Tibial artery (tissue), 4 donors: ENCODE measurements at regions not wholly inside any gene's neighbourhood (a gene's known extent, or its start where the extent isn't known, plus 50 kb on each side); places are given as distances from the start of the nearest gene placed in this dataset.

Experiments
- DNase-seq, 2 donors: peaks; one replicate each; pipeline ENCODE4 v3.0.0-alpha.2; 2019
- H3K27ac ChIP-seq, 2 donors: fragments of 200-600 bp; sonication (generic) in 1 of 2; 1 replicate in 1 of 2; 2 replicates in 1 of 2; pipeline ENCODE4 v1.5.1; 2018 to 2019; ENCODE audit warnings: mild to moderate bottlenecking in 1 of 2
- H3K27me3 ChIP-seq, 2 donors: fragments of 200-600 bp; sonication (generic) in 1 of 2; one replicate each; pipeline versions ENCODE4 v1.5.1 to v1.6.0; 2016 to 2019
- H3K36me3 ChIP-seq, 3 donors: fragments of 200-600 bp; sonication (generic) in 2 of 3; one replicate each; pipeline ENCODE4 v1.5.1; 2016 to 2019; ENCODE audit warnings: mild to moderate bottlenecking in 2 of 3
- H3K4me1 ChIP-seq, 4 donors: fragments of 200-600 bp; sonication (generic) in 2 of 4; 1 replicate in 3 of 4; 2 replicates in 1 of 4; pipeline ENCODE4 v1.5.1; 2016 to 2019
- H3K4me3 ChIP-seq, 2 donors: fragments of 200-600 bp; sonication (generic) in 1 of 2; 1 replicate in 1 of 2; 2 replicates in 1 of 2; pipeline ENCODE4 v1.5.1; 2018 to 2019; ENCODE audit warnings: mild to moderate bottlenecking in 2 of 2
- H3K9me3 ChIP-seq, 3 donors: fragments of 200-600 bp; sonication (generic) in 1 of 3; one replicate each; pipeline ENCODE4 v1.5.1; 2016 to 2019
- intact Hi-C: fragments of 100-400 bp; cut with DNase I; formaldehyde crosslinking; loops from one replicate; pipeline ENCODE4 v1.15.0; 2023; ENCODE audit warnings: low total_unique reads
- TF ChIP-seq, protein P1 (sequence below), 2 experiments: fragments of 200-600 bp in 1 of 2; fragments of 450-650 bp in 1 of 2; IDR thresholded peaks; one replicate each; pipeline ENCODE4 v1.5.1; 2017 to 2019; ENCODE audit warnings: antibody characterized with exemption in 2 of 2, mild to moderate bottlenecking in 1 of 2, moderate library complexity in 1 of 2

GRCh38 chr12:91677556-91677955 is 468.1 kb downstream of the BTG1 start:
- no peak for DNase-seq
- Histone ChIP-seq H3K27ac (no peak overlapping the region), H3K36me3 (no peaks in the 10 kb centered on the region), H3K4me3 (no peak overlapping the region), H3K9me3 (peaks cover 0 to 3% (median 0%) of the 10 kb centered on the region in 3 donors), H3K27me3 (no peaks in the 10 kb centered on the region), H3K4me1 (peaks cover 0 to 14% (median 0%) of the 10 kb centered on the region in 4 donors)
- TF ChIP-seq, protein P1, sequence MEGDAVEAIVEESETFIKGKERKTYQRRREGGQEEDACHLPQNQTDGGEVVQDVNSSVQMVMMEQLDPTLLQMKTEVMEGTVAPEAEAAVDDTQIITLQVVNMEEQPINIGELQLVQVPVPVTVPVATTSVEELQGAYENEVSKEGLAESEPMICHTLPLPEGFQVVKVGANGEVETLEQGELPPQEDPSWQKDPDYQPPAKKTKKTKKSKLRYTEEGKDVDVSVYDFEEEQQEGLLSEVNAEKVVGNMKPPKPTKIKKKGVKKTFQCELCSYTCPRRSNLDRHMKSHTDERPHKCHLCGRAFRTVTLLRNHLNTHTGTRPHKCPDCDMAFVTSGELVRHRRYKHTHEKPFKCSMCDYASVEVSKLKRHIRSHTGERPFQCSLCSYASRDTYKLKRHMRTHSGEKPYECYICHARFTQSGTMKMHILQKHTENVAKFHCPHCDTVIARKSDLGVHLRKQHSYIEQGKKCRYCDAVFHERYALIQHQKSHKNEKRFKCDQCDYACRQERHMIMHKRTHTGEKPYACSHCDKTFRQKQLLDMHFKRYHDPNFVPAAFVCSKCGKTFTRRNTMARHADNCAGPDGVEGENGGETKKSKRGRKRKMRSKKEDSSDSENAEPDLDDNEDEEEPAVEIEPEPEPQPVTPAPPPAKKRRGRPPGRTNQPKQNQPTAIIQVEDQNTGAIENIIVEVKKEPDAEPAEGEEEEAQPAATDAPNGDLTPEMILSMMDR (IDR thresholded peaks at IDR 0.05): no peak
- intact Hi-C loops: no loop called here

GRCh38 chr12:91675401-91675800 is 470.2 kb downstream of the BTG1 start:
- intact Hi-C loops: no loop called here
- no peak for DNase-seq
- peaks cover 0 to 14% (median 0%) of the 10 kb centered on the region in 4 donors for H3K4me1 ChIP-seq
- H3K27me3 ChIP-seq: no peaks in the 10 kb centered on the region
- no peaks in the 10 kb centered on the region for H3K9me3 ChIP-seq
- TF ChIP-seq, protein P1 (IDR thresholded peaks at IDR 0.05): no peak
- H3K36me3 ChIP-seq: no peaks in the 10 kb centered on the region
- H3K4me3 ChIP-seq: no peak overlapping the region
- H3K27ac ChIP-seq: no peak overlapping the region

DNA sequence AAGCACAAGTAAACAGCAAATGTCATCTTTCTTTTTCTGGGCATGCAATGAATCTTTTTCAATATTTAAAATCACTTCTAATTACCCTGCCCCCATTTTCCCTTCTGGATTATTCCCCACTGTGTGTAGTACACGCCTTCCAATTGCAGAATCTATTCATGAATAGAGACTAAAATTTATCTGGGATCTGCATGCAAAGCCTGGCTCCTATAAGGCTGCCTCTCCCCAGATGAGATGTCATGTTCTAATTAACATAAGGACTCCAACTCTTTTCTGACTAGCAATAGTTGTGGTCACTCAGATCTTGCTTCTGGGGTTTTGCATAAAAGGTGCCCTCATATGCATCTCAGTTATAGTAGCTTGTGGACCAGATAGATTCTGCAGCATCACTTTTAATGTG is 473.5 kb downstream of the BTG1 start:
- no peak overlapping the region for H3K27ac ChIP-seq
- H3K4me1 ChIP-seq: peaks cover 0 to 14% (median 0%) of the 10 kb centered on the region in 4 donors
- intact Hi-C loops: no loop called here
- no peaks in the 10 kb centered on the region for H3K36me3 ChIP-seq
- H3K9me3 ChIP-seq: peaks cover 0 to 5% (median 0%) of the 10 kb centered on the region in 3 donors
- H3K27me3 ChIP-seq: no peaks in the 10 kb centered on the region
- DNase-seq: no peak
- TF ChIP-seq, protein P1 (IDR thresholded peaks at IDR 0.05): no peak
- no peak overlapping the region for H3K4me3 ChIP-seq

DNA sequence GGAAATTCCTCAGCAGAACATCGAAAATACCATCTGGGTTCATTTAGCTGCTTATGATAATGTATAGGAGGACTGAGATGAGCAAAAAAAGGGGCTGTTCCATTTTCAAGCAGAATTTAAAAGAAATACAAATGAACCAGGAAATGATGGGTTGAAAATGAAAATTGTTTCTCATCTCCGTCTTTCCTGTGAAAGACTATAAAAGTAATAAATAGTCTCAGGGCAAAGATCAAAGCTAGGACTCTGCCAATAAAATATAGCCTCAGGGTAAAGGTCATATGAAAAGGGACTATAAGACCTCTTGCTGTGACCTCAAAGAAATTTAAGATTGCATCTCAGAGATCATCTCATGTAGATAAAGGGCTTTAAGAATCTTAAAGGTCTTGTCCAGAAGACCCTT is 478.0 kb downstream of the BTG1 start:
- Histone ChIP-seq H3K36me3 (no peaks in the 10 kb centered on the region), H3K9me3 (peaks cover 0 to 5% (median 0%) of the 10 kb centered on the region in 3 donors), H3K27me3 (no peaks in the 10 kb centered on the region), H3K4me1 (peaks cover 0 to 17% (median 0%) of the 10 kb centered on the region in 4 donors), H3K27ac (no peak overlapping the region), H3K4me3 (no peak overlapping the region)
- intact Hi-C loops: no loop called here
- TF ChIP-seq, protein P1 (IDR thresholded peaks at IDR 0.05): no peak
- no peak for DNase-seq

- TF ChIP-seq, protein P1 (IDR thresholded peaks at IDR 0.05): no peak
- Histone ChIP-seq H3K4me1 (peaks cover 0 to 25% (median 0%) of the 10 kb centered on the region in 4 donors), H3K27me3 (no peaks in the 10 kb centered on the region), H3K4me3 (no peak overlapping the region), H3K9me3 (no peaks in the 10 kb centered on the region), H3K27ac (no peak overlapping the region), H3K36me3 (no peaks in the 10 kb centered on the region)
- DNase-seq: no peak
- intact Hi-C loops: no loop called here
Measured at GRCh38 chr12:91663744-91664143, 481.1 kb upstream of the DCN start.

DNA sequence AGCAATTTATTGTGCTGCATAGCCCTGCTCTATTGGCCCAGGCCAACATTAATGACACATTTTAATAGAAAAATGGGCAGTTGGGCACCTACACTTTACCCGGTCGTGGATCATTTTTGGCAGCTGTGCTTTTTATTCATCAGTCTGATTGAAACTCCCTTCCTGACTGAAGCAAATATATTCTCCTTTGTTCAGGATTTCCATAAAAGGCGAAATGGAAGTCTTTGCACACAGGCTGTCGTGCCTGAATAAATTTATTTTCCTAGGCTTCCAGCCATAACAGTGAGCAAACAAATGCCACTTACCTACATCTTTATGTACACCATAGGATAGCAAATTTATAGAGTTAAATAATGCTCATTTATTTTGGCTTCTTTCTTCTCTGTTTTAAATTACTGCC is 480.7 kb upstream of the DCN start:
- no peak overlapping the region for H3K27ac ChIP-seq
- no peaks in the 10 kb centered on the region for H3K36me3 ChIP-seq
- peaks cover 0 to 25% (median 0%) of the 10 kb centered on the region in 4 donors for H3K4me1 ChIP-seq
- H3K27me3 ChIP-seq: no peaks in the 10 kb centered on the region
- intact Hi-C loops: no loop called here
- no peaks in the 10 kb centered on the region for H3K9me3 ChIP-seq
- TF ChIP-seq, protein P1 (IDR thresholded peaks at IDR 0.05): no peak
- DNase-seq: no peak
- no peak overlapping the region for H3K4me3 ChIP-seq
